HEK293T (cell line): ENCODE measurements at regions not wholly inside any gene's neighbourhood (a gene's known extent, or its start where the extent isn't known, plus 50 kb on each side); places are given as distances from the start of the nearest gene placed in this dataset.

Experiments used
- CTCF ChIA-PET: fragments of 350-600 bp; formaldehyde crosslinking; extraction: SDS; loops from one replicate; lab custom pipeline; 2021; ENCODE audit warnings: antibody characterized with exemption, inconsistent platforms; lab: Yijun Ruan, JAX
- POLR2A ChIA-PET: fragments of 350-600 bp; formaldehyde crosslinking; extraction: SDS; loops from one replicate; lab custom pipeline; 2020; ENCODE audit warnings: antibody characterized with exemption, inconsistent platforms; lab: Yijun Ruan, JAX
- DNase-seq: peaks from one replicate; pipeline ENCODE4 v3.0.0; 2012; ENCODE audit warnings: mixed read lengths; ENCODE audit errors: extremely low spot score
- ARNT ChIP-seq: fragments of 450-650 bp; IDR thresholded peaks from 2 replicates; pipeline ENCODE4 v1.6.1; 2017; ENCODE audit warnings: mild to moderate bottlenecking
- BHLHE40 ChIP-seq: fragments of 450-650 bp; IDR thresholded peaks from 2 replicates; pipeline ENCODE4 v1.6.1; 2016; ENCODE audit warnings: mild to moderate bottlenecking, moderate library complexity, borderline replicate concordance
- CTBP1 ChIP-seq: fragments of 450-650 bp; IDR thresholded peaks from 2 replicates; pipeline ENCODE4 v1.6.1; 2016; ENCODE audit warnings: borderline replicate concordance
- ELF4 ChIP-seq: fragments of 450-650 bp; IDR thresholded peaks from 2 replicates; pipeline ENCODE4 v1.6.1; 2017; ENCODE audit warnings: antibody characterized with exemption
- FOXA1 ChIP-seq: fragments of 450-650 bp; IDR thresholded peaks from 2 replicates; pipeline ENCODE4 v1.6.1; 2016; ENCODE audit warnings: mild to moderate bottlenecking
- FOXK2 ChIP-seq: fragments of 450-650 bp; IDR thresholded peaks from 2 replicates; pipeline ENCODE4 v1.6.1; 2016; ENCODE audit warnings: mild to moderate bottlenecking
- FOXM1 ChIP-seq: fragments of 450-650 bp; IDR thresholded peaks from 2 replicates; pipeline ENCODE4 v1.6.1; 2017; ENCODE audit warnings: mild to moderate bottlenecking, borderline replicate concordance
- HDGF ChIP-seq: fragments of 450-650 bp; IDR thresholded peaks from 2 replicates; pipeline ENCODE4 v1.6.1; 2017; ENCODE audit warnings: antibody characterized with exemption, borderline replicate concordance
- L3MBTL2 ChIP-seq: fragments of 450-650 bp; conservative IDR thresholded peaks from 2 replicates; pipeline ENCODE4 v1.6.1; 2016; ENCODE audit warnings: mild to moderate bottlenecking
- LEF1 ChIP-seq: fragments of 450-650 bp; IDR thresholded peaks from 2 replicates; pipeline ENCODE4 v1.6.1; 2017; ENCODE audit warnings: mild to moderate bottlenecking, borderline replicate concordance
- NFRKB ChIP-seq: fragments of 450-650 bp; IDR thresholded peaks from 2 replicates; pipeline ENCODE4 v1.6.1; 2016; ENCODE audit warnings: mild to moderate bottlenecking, moderate library complexity
- PKNOX1 ChIP-seq: fragments of 450-650 bp; IDR thresholded peaks from 2 replicates; pipeline ENCODE4 v1.6.1; 2016
- SP1 ChIP-seq: fragments of 450-650 bp; IDR thresholded peaks from 2 replicates; pipeline ENCODE4 v1.6.1; 2017
- SUZ12 ChIP-seq: fragments of 450-650 bp; IDR thresholded peaks from 2 replicates; pipeline ENCODE4 v1.6.1; 2016; ENCODE audit warnings: mild to moderate bottlenecking
- TARDBP ChIP-seq: fragments of 450-650 bp; IDR thresholded peaks from 2 replicates; pipeline ENCODE4 v1.6.1; 2016
- ZNF384 ChIP-seq: fragments of 450-650 bp; IDR thresholded peaks from 2 replicates; pipeline ENCODE4 v1.6.1; 2016

GRCh38 chr10:61558188-61558587 lies 104.5 kb upstream of the CABCOCO1 start:
- DNase-seq: no peak
- CTCF ChIA-PET: no interaction called here
- TF ChIP-seq ARNT (no peak), ELF4 (no peak), TARDBP (no peak), HDGF (no peak), SUZ12 (no peak), FOXK2 (no peak), BHLHE40 (no peak), NFRKB (no peak), PKNOX1 (no peak), LEF1 (no peak), FOXM1 (no peak), CTBP1 (no peak), ZNF384 (no peak), FOXA1 (no peak), SP1 (no peak)
- POLR2A ChIA-PET: no interaction called here

GRCh38 chr10:61554925-61555324 lies 101.7 kb upstream of the TMEM26 start:
- ChIA-PET CTCF (no interaction called here), POLR2A (no interaction called here)
- TF ChIP-seq SP1: no peak
- TF ChIP-seq ZNF384: no peak
- no peak for TF ChIP-seq FOXK2
- no peak for DNase-seq

- ChIA-PET POLR2A (no interaction called here), CTCF (no interaction called here)
- TF ChIP-seq ZNF384 (no peak), FOXA1 (no peak), SUZ12 (no peak), NFRKB (no peak), FOXK2 (no peak), PKNOX1 (no peak), ARNT (no peak), FOXM1 (no peak), SP1 (no peak), HDGF (no peak), LEF1 (no peak), L3MBTL2 (no peak), BHLHE40 (no peak), ELF4 (no peak), TARDBP (no peak), CTBP1 (no peak)
- no peak for DNase-seq
These were observed 96.7 kb upstream of the TMEM26 start for GRCh38 chr10:61549861-61550260.

- POLR2A ChIA-PET: no interaction called here
These were observed 95.2 kb upstream of the TMEM26 start for GRCh38 chr10:61548364-61548763.

GRCh38 chr10:61547297-61547696 lies 94.1 kb upstream of the TMEM26 start:
- DNase-seq: no peak
- ChIA-PET CTCF (no interaction called here), POLR2A (no interaction called here)
- no peak for TF ChIP-seq ELF4
- no peak for TF ChIP-seq FOXK2
- TF ChIP-seq SUZ12: no peak
- TF ChIP-seq ZNF384: no peak
- no peak for TF ChIP-seq FOXM1
- no peak for TF ChIP-seq CTBP1
- no peak for TF ChIP-seq FOXA1
- TF ChIP-seq L3MBTL2: no peak
- TF ChIP-seq NFRKB: no peak
- no peak for TF ChIP-seq PKNOX1
- no peak for TF ChIP-seq TARDBP
- no peak for TF ChIP-seq SP1
- no peak for TF ChIP-seq HDGF
- TF ChIP-seq BHLHE40: no peak
- TF ChIP-seq ARNT: no peak
- no peak for TF ChIP-seq LEF1

More at GRCh38 chr10:61548364-61548763, 95.2 kb upstream of the TMEM26 start:
- no peak for TF ChIP-seq SP1
- TF ChIP-seq L3MBTL2: no peak
- TF ChIP-seq FOXA1: no peak
- no peak for TF ChIP-seq PKNOX1
- TF ChIP-seq ELF4: no peak
- TF ChIP-seq NFRKB: no peak
- CTCF ChIA-PET: no interaction called here
- DNase-seq: no peak

GRCh38 chr10:61545170-61545569 lies 92.0 kb upstream of the TMEM26 start:
- no peak for TF ChIP-seq BHLHE40
- no peak for TF ChIP-seq HDGF
- no peak for TF ChIP-seq FOXA1
- TF ChIP-seq CTBP1: no peak
- TF ChIP-seq PKNOX1: no peak
- no peak for TF ChIP-seq ZNF384
- TF ChIP-seq SUZ12: no peak
- no peak for TF ChIP-seq FOXK2
- no peak for TF ChIP-seq NFRKB
- no peak for TF ChIP-seq SP1
- TF ChIP-seq TARDBP: no peak
- TF ChIP-seq ELF4: no peak
- no peak for TF ChIP-seq ARNT
- no peak for TF ChIP-seq FOXM1
- ChIA-PET CTCF (no interaction called here), POLR2A (no interaction called here)
- DNase-seq: no peak
